Smooth muscle cell of the brain vasculature (primary cell): ENCODE measurements at regions not wholly inside any gene's neighbourhood (a gene's known extent, or its start where the extent isn't known, plus 50 kb on each side); places are given as distances from the start of the nearest gene placed in this dataset.

Experiments used
- DNase-seq: peaks from one replicate; pipeline ENCODE4 v3.0.0-alpha.2; 2012; ENCODE audit warnings: low read depth, low spot score

DNA sequence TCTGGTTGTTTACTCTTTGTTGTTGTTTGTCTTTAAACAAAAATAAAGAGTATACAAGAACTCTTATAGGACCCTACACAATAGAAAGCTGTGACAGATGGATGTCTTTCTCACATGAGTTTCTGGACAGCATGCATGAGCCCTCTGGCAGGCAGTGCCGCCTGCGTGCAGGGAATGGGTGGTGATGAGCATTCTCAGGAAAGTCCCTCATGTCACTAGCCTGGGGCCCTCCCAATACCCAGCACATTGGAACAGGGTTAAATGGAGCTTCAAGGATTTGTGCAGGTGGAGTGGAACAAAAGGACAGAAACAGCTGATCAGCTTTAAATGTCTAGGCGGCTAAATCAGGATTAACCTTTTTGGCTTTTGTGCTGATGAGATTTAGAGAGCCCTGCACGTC is 181.0 kb upstream of the CD180 start:
- no peak for DNase-seq

DNA sequence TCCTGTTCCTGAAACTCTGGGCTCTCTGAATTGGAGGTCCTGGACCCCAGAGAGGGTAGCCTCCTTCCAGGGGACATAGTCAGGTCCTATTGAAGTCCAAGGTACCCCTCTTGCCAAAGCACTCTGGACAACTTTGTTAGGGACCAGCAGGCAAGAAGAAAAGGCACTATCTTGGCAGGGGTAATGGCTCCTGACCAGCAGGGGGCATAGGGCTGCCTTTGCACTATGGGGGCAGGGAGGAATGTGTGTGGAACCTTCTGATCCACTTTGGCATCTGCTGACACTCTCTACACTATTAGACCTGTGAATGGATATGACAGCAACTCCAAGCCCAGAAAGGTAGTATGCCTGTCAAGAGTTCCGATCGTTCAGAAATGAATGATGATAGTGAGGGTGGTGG is 179.0 kb upstream of the CD180 start:
- DNase-seq = no peak

DNA sequence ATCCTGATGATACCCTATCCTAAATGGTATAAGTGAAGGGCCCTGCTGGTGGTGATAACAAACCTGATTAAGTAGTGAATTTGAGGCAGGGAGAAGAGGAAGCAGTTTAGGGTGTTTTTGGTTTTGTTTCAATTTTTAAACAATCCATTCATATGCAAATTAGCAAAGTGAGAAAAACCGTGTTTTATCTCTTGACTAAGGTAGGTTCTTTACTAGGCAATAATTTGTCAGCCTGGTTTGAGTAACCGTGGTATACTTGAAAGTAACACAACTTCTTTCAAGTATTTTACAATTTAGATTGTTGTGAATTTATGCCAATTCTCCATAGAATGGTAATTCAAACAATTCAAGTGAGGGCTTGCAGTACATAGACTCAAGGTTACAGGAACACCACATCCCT is 177.8 kb upstream of the CD180 start:
- no peak for DNase-seq

DNA sequence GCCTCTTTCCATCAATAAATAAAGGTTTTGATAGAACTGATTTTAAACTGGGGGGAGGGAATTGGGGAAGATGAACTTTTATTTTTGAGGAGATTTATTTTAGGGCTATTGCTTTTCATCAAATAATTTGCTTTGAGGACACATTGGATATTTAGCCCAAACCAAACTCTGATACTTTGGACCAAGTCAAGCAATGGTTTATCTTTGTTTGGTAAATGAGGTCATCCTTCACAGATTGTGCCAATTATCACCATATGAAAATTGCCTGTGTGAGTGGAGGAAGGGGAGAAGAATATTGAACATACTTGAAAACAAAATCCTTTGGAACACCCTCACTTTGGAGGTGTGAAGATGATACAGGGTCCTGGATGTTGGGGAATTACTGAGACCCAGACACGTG is 176.9 kb upstream of the CD180 start:
- DNase-seq = no peak

DNA sequence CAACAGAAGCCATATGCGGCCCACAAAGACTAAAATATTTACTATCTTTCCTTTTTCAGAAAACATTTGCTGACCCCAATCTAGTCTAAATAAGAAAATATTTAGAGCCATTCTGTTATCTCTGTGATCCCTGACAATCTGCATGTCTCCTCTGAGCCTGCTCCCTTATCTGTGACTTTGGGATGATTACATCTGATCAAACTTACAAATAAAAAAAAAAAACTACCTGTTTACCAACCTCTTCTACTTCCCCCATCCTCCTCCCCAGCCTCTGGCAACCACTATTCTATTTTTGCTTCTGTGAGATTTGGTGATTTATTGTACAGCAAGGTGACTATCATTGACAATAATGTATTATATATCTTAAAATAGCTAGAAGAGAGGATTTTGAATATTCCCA is 176.3 kb upstream of the CD180 start:
- DNase-seq = no peak

DNA sequence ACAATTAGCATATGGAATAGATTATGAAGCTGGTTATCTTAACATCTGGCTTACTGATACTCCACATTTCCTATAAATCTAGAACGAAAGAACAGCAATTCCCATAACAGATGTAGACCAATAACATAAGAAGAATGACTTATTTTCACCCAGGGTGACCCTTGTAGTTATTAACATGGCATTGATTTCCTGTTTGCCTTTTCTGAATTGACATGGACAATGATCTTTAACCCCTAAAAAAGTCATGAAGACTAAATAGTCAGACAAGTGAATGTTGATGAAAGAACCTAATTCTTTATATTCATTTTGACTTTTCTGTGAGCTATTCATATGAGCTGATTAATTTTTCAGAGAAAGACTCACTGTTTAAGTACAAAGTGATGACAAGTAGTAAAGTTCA is 175.3 kb upstream of the CD180 start:
- no peak for DNase-seq

DNA sequence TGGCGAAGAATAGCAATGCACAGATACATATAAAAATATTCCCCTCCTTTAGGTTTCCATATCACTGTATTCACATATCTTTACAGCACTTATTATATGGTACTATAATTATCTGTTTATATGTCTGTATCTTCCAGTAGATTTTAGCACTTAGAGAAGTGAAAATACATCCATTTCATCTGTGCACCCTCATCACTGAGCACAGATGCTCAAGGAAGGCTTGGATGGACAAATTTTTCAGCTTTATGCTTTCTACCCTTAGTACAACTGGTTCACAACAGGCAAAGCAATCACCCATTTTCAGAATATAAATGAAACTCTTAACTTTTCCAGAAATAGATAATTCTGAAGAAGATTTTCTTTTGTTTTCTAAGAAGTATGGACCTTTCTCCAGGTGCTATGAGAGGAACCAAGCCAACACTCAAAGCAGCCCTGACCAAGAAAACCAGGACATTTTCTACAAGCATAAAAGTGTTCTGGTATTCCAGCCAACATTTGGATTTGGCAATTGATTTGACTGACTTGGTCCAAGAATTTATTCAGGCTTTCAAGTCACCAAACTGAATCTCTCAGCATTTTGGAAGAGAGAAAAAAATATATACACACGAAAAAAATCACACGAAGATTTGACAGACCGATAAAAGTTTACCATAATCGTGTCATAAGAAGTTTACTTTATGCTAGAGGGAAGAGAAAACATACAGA is 170.2 kb upstream of the CD180 start:
- no peak for DNase-seq

DNA sequence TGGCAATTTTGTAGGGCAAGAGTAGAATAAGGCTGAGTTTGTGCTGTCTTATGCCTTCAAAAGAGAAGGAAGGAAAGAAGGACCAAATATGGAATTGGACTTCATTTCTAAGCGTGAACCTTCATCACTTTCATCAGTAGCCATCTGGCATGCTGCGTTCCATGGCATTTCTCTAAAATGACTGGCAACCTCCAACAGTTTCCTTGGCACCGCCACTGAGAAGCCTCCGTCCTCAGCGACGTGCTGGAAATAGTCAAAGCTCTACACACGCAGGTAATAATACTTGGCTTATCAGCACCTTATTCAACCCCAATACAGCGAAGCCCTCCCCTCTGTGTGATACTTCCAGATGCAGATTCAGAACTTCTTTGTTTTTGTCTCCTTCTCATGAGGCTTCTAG is 169.7 kb upstream of the CD180 start:
- no peak for DNase-seq

DNA sequence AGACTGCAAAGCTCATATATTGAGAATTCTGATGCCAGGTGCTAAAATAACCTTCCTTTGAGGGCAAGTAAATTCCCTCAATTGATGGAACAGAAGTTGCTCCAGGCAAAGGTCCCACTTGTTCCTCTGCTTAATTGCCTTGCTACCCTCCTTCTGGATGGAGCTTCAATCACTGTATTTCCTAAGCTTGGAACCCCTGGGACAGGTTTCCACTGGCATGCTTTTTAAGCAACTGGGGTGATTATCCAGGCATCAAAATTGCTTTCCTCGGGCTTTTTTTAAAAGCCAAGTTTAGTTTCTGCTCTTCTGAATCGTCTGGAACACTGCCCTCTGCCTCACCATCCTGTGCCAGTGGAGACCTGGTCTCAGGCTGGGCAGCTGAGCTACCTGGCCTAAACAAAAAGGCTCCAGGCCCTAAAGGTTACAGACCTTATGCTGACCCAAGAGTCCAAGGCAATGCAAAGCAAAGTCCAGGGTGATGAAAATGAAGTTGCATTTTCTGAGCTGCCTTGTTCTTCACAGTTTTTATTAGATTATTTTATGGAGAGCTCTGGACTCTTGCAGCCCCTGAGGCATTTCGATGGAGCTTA is 167.9 kb upstream of the CD180 start:
- no peak for DNase-seq

DNA sequence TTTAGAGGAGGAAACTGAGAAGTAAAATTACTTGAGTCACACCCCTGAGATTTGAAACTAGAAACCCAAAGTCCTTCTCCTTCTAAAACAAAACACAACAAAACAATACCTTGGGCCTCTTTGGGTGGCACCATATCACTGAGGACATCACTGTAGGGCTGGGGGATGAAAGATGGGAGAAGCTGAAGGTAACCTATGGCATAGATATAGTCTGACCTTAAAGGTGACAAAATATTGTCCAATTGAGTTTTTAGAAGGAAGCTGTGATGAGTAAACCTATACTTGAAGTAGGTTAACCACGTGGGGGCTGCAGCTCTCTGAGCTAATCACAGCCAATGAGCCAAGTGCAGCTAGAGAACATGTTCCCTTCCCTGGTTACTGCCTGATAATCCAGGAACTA is 167.4 kb upstream of the CD180 start:
- no peak for DNase-seq

DNA sequence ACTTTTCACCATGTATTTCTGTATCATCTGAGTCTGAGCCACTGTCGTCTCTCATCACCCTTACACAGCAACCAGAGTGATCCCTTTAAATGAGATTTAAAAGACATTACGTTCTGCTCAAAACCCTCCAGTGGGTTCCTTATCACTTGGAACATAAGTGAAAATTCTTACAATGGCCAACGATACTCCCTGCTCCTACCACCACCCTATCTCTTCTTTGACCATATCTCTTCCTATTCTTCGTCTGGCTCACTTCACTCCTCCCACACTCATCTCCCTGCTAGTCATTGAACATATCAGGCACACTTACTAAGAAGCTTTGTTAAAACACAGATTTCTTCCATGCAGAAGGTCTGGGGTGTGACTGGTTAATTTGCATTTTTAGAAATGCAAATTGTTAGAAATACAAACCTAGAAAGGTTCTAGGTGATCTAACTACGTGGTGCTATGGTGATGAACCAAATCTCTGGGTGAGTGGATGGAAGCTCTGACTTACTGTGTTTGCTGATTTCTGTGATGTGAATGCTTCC is 166.6 kb upstream of the CD180 start:
- DNase-seq = no peak

DNA sequence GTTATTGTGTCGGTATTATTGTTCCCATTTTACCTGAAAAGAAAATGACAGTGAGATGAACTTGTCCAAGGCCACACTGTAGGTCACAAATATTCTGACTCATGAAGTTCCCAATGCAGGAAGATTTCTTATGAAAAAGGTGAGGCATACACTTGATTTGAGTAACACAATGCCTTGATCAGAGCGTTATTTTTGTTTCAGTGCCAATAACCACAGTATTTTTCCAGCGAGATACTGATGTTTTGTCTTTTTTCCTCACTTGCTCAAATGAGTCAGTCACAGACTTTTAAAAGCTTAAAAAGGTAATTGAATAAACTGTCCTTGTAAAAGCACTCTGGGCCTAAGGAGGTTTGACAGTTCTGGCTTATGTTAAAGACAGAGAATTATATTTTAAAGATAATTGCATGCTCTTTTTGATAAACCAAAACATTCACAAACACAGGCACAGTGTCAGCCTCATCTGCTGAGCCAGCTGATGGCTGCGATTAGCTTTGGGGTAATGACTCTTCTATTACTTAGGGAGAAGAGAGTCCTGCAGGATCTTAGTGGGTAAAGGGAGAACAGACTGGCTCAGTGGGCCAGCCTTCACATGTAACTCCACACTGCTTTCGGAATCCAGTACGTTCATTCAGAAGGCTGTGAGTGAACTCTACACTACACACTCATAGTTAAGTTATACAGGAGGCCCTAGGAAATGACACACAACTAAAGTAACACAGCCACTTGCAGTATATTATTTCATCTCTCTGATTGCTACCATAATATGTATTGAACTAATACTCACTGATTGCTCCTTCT is 165.5 kb upstream of the CD180 start:
- peak; percentile 28 for DNase-seq

DNA sequence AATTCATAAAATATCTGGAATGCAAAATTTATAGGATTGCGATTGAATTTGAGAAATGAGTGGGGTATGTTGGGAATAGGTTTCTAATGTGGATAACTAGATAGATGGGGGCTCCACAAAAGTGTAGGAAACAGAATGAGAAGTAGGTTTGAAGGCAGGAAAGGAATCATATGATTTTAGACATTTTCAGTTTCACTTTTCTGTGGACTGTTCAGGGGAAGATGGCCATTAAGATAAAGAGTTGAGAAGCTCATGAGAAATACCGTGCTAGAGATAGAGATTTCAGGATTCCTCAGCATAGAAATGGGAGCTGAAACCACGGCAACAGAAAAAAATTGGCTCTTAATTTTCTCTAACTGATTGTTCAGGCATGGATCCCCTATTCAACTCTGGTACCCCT is 163.4 kb upstream of the CD180 start:
- no peak for DNase-seq

DNA sequence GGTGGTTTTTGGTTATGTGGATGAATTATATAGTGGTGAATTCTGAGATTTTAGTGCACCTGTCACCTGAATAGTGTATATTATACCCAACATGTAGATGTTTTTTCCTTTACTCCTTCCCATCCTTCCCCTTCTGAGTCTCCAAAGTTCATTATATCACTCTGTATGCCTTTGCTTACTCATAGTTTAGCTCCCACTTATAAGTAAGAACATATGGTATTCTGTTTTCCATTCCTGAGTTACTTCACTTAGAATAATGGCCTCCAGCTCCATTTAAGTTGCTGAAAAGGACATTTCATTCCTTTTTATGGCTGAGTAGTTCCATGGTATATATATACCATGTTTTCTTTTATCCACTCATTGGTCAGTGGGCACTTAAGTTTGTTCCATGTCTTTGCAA is 161.6 kb upstream of the CD180 start:
- no peak for DNase-seq

DNA sequence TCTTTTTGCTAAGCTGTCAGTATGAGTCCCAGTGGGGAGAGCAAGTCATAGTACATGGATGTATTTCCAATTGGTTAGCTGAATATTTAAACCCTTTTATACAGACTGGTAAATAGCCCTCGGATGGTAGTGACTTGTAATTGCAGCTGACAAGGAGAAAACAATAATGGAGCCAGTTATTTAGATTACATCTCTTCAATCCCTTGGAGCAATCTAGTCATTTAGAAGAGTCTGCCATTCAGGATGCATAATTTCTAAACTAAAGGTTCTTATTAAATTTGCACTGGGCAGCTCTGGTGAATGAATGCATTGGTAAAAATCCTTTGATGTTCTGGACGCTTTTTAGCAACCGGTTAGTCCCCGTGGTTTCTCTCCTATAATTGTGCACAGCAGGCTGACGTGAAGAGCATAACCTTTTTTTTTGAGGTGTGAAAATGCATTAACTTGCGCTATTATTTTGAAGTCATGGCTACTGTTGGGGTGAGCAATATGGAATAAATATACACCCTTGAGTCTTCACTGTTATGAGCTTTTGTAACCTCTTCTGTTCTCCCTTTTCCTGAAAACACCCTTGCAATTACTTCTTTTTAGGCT is 158.6 kb upstream of the CD180 start:
- no peak for DNase-seq

DNA sequence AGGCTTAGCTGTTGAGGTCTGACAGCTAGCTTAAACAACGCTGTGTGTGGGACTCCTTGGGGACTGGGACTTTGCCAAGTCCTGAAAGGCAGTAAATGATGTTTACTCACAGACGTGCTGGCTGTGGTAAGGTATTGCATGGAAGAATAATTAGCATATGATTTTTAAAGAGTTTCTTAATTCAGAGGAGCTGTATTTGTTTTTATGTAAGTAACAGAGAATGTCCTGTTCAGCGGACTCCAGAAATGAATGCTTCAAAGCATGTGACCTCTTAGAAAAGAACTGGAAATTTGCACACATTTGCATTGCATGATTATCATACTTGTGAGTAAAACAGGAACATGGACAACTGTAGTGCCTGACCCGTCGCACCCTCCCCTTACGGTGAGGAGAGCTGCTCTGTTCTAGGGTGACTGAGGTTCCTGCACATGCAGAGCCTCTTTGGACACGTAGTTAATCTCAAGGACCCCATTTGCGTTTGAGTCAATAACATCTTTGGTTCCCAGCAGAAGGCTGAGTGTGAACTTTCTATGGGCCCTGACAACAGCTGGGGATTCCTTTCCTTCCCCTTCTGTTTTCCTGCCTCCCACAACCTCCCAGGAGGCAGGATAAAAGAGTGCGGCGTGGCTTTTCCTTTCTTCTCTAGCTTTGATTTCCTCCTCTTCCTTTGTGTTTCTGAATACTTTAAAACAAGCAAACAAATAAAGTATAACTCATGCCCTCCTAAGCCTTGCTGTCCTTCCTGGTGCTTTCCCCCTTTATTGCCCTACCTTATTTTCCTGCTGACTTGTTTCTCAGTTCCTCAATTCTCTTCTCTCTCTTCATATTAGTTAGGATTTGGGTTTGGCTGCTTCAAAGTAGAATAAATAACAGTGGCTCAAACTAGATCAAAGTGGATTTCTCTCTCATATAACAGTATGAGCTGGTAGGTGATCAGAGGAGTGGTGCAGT is 157.2 kb upstream of the CD180 start:
- DNase-seq = peak; percentile 13

DNA sequence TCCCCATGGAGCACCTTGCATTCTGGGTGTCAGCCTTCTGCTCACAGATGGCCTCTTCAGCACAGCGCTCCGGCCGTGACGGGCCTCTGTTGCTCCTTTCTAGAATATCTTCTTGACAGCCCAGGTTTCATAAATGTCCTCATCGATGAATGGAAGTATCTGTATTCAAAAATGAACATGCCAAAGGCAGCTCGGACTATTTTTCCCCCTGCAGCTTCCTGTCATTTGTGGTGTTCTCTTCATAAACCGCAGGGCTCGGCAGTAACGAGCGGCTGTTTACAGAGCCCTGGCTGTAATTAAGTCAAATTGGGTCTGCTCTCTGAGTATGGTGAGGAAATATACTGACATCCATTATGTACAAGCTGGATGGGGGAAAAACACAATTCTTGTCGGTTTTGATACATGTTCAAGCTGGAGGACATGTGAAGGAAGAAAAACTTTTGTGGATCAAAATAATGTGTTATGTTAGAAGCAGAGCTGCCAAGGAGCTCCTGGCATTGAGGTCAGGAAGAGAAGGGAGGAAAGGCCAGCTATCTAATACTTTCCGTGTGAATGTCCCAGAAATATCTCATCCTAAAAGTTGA is 154.1 kb upstream of the CD180 start:
- no peak for DNase-seq

DNA sequence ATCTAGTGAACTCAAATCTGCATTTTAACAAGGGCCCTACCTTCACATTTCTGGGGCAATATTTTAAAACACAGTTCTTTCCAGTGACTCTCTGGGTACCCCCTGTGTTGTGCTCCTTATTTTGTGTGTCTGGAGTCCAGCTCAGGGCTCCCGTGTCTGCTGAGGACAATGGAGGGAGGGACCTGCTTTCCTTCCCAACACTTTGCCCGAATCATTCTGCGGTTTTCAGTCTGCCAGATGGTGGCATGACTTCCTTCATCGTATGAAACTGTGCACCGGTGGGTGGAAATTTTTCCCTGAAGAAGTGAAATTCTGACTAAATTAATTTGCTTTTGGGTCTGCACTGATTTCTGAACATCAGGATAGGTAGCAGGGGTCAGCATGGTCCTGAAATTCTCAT is 153.6 kb upstream of the CD180 start:
- no peak for DNase-seq

DNA sequence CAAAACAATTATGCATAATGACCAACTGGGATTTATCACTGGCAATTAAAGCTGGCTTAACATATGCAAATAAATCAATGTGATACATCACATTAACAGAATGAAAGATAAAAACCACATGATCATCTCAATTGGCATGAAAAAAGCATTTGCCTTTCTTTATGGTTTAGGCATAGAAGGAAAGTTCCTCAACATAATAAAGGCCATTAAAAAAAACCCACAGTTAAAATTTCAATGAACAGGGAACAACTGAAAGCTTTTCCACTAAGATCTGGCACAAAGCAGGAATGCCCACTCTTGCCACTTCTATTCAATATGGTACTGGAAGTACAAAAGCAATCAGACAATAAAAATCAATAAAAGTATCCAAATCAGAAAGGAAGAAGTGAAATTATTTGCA is 151.2 kb upstream of the CD180 start:
- DNase-seq = no peak

DNA sequence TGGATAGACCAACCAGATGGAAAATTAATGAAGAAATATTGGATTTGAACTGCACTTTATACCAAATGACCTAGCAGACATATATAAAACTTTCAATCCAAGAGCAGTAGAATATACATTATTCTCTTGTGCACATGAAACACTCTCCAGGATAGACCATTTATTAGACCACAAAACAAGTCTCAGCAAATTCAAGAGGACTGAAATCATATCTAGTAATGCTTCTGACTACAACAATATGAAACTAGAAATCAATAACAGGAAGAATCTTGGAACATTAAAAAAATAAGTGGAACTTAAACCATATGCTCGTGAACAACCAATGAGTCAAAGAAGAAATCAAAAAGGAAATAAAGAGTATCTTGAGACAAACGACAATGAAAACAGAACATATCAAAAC is 150.0 kb upstream of the CD180 start:
- DNase-seq = no peak

DNA sequence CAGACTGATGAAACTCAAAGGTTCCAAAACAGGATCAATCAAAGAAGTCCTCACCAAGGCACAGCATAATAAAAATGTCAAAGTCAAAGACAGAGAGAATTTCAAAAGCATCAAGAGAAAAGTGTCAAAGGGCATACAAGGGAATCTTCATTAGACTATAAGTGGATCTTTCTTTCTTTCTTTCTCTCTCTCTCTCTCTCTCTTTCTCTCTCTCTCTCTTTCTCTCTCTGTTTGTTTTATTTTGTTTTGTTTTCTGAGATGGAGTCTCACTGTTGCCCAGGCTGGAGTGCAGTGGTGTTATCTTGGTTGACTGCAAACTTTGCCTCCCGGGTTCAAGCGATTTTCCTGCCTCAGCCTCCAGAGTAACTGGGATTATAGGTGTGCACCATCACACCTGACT is 148.3 kb upstream of the CD180 start:
- no peak for DNase-seq
